GM19438 (cell line): ENCODE measurements at regions not wholly inside any gene's neighbourhood (a gene's known extent, or its start where the extent isn't known, plus 50 kb on each side); places are given as distances from the start of the nearest gene placed in this dataset.

Source experiments
- ATAC-seq: cut with Tn5 transposase; IDR thresholded peaks from one replicate; pipeline ENCODE4 v1.9.1; 2021; ENCODE audit warnings: low read depth; ENCODE audit not compliant: unreplicated experiment

DNA sequence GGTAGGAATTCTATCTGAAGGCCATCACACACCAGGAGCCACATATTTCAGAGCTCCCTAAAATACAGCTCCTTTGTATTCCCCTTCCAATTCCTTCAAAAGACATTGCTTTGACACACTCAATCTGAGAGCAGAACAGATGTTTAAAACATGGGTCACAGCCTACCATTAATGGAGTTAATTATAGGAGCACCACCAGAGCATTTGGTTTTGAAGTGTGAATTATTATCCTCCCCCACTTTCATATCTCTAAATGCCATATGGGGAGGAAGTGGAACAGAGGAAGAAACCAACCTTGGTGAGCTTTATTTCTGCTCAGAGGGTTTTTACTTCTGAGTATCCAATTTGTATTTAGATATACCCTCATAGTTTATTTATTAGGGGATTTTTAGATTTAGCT lies 50.7 kb upstream of the TNFRSF21 start:
- ATAC-seq = no peak

GRCh38 chr6:47362857-47363461 lies 53.3 kb upstream of the TNFRSF21 start:
- ATAC-seq = no peak

- no peak for ATAC-seq
Observed at GRCh38 chr6:47363736-47364135, 54.0 kb upstream of the TNFRSF21 start.

DNA sequence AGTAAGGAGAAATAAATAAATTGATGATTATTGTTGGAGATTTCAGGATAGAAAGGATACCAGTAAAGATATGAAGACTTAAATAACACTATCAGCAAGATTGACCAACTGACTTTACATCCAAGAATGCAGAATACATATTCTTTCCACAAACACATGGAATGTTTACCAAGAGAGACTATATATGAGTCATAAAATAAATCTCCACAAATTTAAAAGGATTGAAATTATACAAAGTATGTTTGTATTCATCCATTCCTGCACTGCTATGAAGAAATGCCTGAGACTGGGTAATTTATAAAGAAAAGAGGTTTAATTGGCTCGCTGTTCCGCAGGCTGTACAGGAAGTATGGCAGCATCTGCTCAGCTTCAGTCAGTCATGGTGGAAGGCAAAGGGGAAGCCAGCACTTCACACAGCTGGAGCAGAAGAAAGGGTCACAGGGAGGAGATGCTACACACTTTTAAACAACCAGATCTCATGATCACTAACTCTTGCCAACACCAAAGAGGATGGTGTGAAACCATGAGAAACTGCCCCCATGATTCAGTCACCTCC lies 56.7 kb upstream of the TNFRSF21 start:
- ATAC-seq = no peak

GRCh38 chr6:47371139-47371869 lies 61.6 kb upstream of the TNFRSF21 start:
- ATAC-seq = no peak

GRCh38 chr6:47371870-47372255 lies 62.2 kb upstream of the TNFRSF21 start:
- ATAC-seq = no peak

DNA sequence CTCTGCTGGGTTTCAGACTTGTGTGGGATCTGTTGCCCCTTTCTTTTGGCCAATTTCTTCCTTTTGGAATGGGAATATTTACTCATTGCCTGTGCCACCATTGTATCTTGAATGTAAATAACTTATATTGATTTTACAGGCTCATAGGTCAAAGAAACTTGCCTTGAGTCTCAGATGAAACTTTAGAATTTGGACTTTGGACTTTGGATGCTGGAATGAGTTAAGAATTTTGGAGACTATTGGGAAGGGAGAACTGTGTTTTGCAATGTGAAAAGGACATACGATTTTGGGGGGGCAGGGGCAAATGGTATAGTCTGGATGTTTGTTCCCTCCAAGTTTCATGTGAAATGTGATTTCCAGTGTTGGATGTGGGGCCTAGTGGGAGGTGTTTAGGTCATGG lies 62.6 kb upstream of the TNFRSF21 start:
- no peak for ATAC-seq

GRCh38 chr6:47375426-47375825 lies 65.7 kb upstream of the TNFRSF21 start:
- ATAC-seq = no peak

- no peak for ATAC-seq
Observed at GRCh38 chr6:47376930-47377329, 67.2 kb upstream of the TNFRSF21 start.

GRCh38 chr6:47377971-47378370 lies 68.3 kb upstream of the TNFRSF21 start:
- ATAC-seq = no peak

- ATAC-seq = no peak
Observed at GRCh38 chr6:47379328-47379727, 69.6 kb upstream of the TNFRSF21 start.

DNA sequence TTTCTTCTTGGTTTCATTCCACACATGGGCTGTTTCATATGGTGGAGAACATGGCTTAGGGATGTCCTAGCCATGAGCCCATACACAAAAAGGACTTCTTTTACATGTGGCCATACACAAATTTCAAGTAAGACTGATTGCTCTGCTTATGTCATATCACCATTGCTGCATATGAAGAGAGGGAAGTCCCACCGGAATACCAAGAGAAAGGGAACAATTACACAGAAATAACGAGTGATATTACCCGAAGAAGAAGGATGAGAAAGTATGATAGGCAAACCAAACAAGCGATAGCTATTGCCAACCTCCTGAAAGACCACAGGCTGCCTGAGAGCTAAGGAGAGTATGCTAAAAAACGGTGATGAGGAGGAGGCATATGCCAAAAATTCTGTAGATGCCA lies 70.5 kb upstream of the TNFRSF21 start:
- no peak for ATAC-seq

DNA sequence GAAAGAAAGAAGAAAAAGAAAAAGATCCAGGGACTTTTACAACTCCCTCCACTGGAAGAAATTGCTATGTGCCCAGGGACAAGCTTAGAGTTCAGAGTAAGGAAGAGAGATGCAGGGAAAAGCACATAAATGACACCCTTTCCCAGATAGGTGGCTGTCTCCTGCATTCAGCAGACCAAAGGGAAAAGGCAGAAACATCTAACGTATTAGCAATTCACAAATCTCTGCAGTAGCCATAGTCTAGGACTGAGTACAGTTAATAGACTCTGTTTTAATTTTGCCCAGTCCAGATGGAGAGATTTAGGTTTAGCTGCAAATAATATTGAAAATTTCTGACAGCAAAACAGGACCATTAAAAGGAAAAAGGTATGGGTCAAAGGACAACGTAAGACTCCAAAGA lies 71.3 kb upstream of the TNFRSF21 start:
- ATAC-seq = no peak

- no peak for ATAC-seq
Observed at GRCh38 chr6:47383360-47383759, 73.7 kb upstream of the TNFRSF21 start.

DNA sequence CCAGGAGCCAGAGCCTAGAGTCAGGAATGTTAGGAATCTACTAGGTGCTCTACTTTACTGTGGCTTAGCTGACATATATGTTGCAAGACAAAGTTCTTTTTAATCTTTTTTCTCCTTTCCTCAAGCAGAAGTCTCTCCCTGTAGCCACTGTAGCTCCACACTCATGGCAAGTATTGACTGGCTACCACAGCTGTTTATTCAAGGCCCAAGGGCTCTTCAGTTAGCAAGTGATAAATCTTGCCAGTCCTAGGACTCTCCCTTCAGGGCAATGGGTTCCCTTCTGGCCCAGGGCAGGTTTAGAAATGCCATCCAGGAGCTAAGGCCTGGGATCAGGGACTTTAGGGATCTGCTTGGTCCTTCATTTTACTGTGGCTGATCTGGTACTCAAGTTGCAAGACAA lies 82.0 kb upstream of the TNFRSF21 start:
- no peak for ATAC-seq

DNA sequence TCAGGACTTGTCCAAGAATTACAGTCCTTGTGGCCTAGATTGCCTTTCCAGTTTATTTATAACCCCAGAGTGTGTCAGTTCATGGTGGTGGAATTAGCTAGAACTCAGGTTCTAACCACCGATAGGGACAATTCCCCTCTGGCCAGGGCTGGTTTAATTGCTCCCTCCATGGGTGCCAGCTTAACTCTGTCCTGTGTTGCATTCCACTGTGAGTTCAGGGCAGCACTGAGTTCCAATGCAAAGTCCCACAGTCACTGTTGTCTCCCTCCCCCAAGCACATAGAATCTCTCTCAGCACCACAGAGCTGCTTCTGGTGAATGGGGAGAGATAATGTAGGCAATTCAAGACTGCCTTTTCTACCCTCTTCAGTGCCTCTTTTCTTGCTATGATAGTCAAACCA lies 82.5 kb upstream of the TNFRSF21 start:
- no peak for ATAC-seq

DNA sequence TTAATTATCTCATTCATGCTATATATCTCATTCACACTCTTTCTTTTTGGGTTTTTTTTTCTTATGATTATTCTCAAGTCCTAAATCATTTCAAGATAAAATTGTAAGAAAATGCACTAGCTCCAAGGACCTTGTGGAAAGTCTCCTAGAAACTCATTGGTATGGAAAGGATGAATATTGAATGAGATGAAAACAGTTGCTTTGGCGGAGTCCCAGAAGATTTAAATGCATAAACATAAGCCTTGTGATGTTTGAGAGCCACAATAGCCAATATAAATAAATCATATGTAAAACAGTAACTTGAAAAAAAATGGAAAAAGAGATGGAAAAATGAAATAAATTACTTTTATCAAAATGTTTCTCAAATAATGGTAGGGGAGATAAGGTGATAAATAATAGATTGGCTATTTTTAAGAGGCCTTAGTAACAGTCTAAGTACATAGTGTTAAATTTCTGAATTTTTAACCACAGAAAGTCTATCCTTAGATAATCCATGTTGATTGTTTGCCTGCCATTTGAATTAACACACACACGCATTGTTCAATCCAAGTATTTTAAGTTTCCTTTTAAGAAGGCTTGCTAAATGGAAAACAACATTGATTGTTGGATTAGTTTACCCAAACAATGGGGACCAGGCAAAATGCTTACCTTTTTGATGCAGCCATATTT lies 81.1 kb upstream of the CD2AP start:
- ATAC-seq = no peak

- no peak for ATAC-seq
Observed at GRCh38 chr6:47400581-47400980, 77.0 kb upstream of the CD2AP start.

GRCh38 chr6:47402081-47402480 lies 75.5 kb upstream of the CD2AP start:
- no peak for ATAC-seq

GRCh38 chr6:47403056-47403455 lies 74.5 kb upstream of the CD2AP start:
- ATAC-seq = no peak

GRCh38 chr6:47403801-47404200 lies 73.8 kb upstream of the CD2AP start:
- no peak for ATAC-seq

DNA sequence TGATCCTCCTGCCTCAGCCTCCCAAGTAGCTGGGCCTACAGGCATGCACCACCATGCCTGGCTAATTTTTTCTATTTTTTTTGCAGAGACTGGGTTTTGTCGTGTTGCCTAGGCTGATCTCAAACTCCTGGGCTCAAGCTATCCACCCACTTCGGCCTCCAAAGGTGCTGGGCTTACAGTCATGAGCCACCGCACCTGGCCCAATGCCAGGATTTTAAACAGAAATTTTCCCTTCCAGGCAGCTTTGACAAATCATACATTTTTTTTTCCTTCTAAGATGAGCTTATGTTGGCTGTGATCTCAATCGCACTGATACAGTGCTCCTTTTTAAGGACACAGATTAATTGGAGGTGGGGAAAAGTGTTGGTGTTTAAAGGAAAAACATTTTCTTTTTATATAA lies 73.2 kb upstream of the CD2AP start:
- ATAC-seq = no peak
